Esophagus squamous epithelium (tissue), 4 donors: ENCODE measurements at regions not wholly inside any gene's neighbourhood (a gene's known extent, or its start where the extent isn't known, plus 50 kb on each side); places are given as distances from the start of the nearest gene placed in this dataset.

Experiments
- POLR2A ChIP-seq, 4 donors: fragments of 450-650 bp; IDR thresholded peaks; one replicate each; pipeline ENCODE4 v1.6.1; 2017; ENCODE audit warnings: antibody characterized with exemption in 4 of 4, mild to moderate bottlenecking in 4 of 4, moderate library complexity in 3 of 4
- TF ChIP-seq, protein P1 (sequence below), 6 experiments: fragments of 450-650 bp in 4 of 6; fragments of 200-600 bp in 2 of 6; sonication (generic) in 2 of 6; IDR thresholded peaks; one replicate each; pipeline ENCODE4 v1.5.1; 2016 to 2019; ENCODE audit warnings: antibody characterized with exemption in 6 of 6, mild to moderate bottlenecking in 4 of 6, moderate library complexity in 4 of 6

DNA sequence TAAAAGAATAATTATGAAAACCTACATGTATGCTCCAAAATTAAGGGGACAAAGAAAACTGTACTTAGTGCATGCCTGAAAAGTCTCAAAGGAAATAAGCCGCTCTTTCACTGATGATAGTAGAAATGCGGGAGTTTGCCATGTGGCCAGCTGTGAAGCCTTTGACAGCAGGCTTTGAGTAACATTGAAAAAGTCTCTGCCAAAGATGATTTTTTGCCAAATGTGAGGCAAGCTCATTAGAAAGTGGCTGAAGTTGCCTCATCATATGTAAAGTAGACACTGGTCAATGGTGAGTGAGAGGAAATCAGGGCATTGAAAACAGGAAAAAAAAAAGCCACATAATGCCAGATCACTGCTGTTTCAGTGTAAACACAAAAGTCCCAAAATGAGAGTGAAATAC lies 2360.1 kb downstream of the PCDH7 start:
- TF ChIP-seq, protein P1, sequence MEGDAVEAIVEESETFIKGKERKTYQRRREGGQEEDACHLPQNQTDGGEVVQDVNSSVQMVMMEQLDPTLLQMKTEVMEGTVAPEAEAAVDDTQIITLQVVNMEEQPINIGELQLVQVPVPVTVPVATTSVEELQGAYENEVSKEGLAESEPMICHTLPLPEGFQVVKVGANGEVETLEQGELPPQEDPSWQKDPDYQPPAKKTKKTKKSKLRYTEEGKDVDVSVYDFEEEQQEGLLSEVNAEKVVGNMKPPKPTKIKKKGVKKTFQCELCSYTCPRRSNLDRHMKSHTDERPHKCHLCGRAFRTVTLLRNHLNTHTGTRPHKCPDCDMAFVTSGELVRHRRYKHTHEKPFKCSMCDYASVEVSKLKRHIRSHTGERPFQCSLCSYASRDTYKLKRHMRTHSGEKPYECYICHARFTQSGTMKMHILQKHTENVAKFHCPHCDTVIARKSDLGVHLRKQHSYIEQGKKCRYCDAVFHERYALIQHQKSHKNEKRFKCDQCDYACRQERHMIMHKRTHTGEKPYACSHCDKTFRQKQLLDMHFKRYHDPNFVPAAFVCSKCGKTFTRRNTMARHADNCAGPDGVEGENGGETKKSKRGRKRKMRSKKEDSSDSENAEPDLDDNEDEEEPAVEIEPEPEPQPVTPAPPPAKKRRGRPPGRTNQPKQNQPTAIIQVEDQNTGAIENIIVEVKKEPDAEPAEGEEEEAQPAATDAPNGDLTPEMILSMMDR (IDR thresholded peaks at IDR 0.05) = no peak
- TF ChIP-seq POLR2A (IDR thresholded peaks at IDR 0.05) = no peak
